Neural crest cell (in vitro differentiated cells): ENCODE measurements at regions not wholly inside any gene's neighbourhood (a gene's known extent, or its start where the extent isn't known, plus 50 kb on each side); places are given as distances from the start of the nearest gene placed in this dataset.

Source experiments
- DNase-seq: peaks from one replicate; pipeline ENCODE4 v3.0.0; 2021; ENCODE audit warnings: low read depth, mixed read lengths, low spot score
- H3K27ac Mint-ChIP-seq: one replicate; pipeline ENCODE4 v1.8.0; 2021; ENCODE audit warnings: mild to moderate bottlenecking, mixed read lengths; ENCODE audit not compliant: unreplicated experiment
- H3K27me3 Mint-ChIP-seq: 2 replicates; pipeline ENCODE4 v1.8.0; 2021; ENCODE audit warnings: low read depth, mild to moderate bottlenecking, mixed read lengths
- H3K36me3 Mint-ChIP-seq: 2 replicates; pipeline ENCODE4 v1.8.0; 2021; ENCODE audit warnings: low read depth, mild to moderate bottlenecking, mixed read lengths
- H3K4me1 Mint-ChIP-seq: 2 replicates; pipeline ENCODE4 v1.8.0; 2021; ENCODE audit warnings: mixed read lengths
- H3K4me3 Mint-ChIP-seq: one replicate; pipeline ENCODE4 v1.8.0; 2021; ENCODE audit warnings: mild to moderate bottlenecking, mixed read lengths
- H3K9me3 Mint-ChIP-seq: 2 replicates; pipeline ENCODE4 v1.8.0; 2021; ENCODE audit warnings: mixed read lengths
- CTCF ChIP-seq: fragments of 200-600 bp; sonication (generic); conservative IDR thresholded peaks from 2 replicates; pipeline ENCODE4 v1.5.0; 2021; ENCODE audit warnings: antibody characterized with exemption, mild to moderate bottlenecking

- no peak overlapping the region for H3K4me3 Mint-ChIP-seq
- no peaks in the 10 kb centered on the region for H3K36me3 Mint-ChIP-seq
- no peak overlapping the region for H3K27ac Mint-ChIP-seq
- peaks cover 9% of the 10 kb centered on the region for H3K9me3 Mint-ChIP-seq
- TF ChIP-seq CTCF = no peak
- no peaks in the 10 kb centered on the region for H3K27me3 Mint-ChIP-seq
- peaks cover 24% of the 10 kb centered on the region for H3K4me1 Mint-ChIP-seq
- DNase-seq = no peak
Measured at GRCh38 chr2:217638533-217638932, 364.3 kb downstream of the TNS1 start.

GRCh38 chr2:217638031-217638430 is 364.8 kb downstream of the TNS1 start:
- Mint-ChIP-seq H3K9me3 (peaks cover 9% of the 10 kb centered on the region), H3K36me3 (no peaks in the 10 kb centered on the region), H3K27ac (no peak overlapping the region), H3K4me3 (no peak overlapping the region), H3K4me1 (peaks cover 24% of the 10 kb centered on the region), H3K27me3 (no peaks in the 10 kb centered on the region)
- no peak for TF ChIP-seq CTCF
- DNase-seq = no peak

GRCh38 chr2:217636991-217637561 is 365.7 kb downstream of the TNS1 start:
- Mint-ChIP-seq H3K4me1 (peaks cover 24% of the 10 kb centered on the region), H3K36me3 (no peaks in the 10 kb centered on the region), H3K27ac (no peak overlapping the region), H3K4me3 (no peak overlapping the region), H3K9me3 (peaks cover 9% of the 10 kb centered on the region), H3K27me3 (no peaks in the 10 kb centered on the region)
- peak; percentile 4 for DNase-seq
- no peak for TF ChIP-seq CTCF

GRCh38 chr2:217636578-217636977 is 366.2 kb downstream of the TNS1 start:
- Mint-ChIP-seq H3K27me3 (no peaks in the 10 kb centered on the region), H3K36me3 (no peaks in the 10 kb centered on the region), H3K4me1 (peaks cover 25% of the 10 kb centered on the region), H3K4me3 (no peak overlapping the region), H3K27ac (no peak overlapping the region), H3K9me3 (peaks cover 7% of the 10 kb centered on the region)
- no peak for TF ChIP-seq CTCF
- DNase-seq = no peak

- DNase-seq = no peak
- H3K36me3 Mint-ChIP-seq = no peaks in the 10 kb centered on the region
- H3K4me1 Mint-ChIP-seq = peaks cover 35% of the 10 kb centered on the region
- H3K27ac Mint-ChIP-seq = no peak overlapping the region
- no peak overlapping the region for H3K4me3 Mint-ChIP-seq
- no peak for TF ChIP-seq CTCF
- H3K9me3 Mint-ChIP-seq = peaks cover 6% of the 10 kb centered on the region
- no peaks in the 10 kb centered on the region for H3K27me3 Mint-ChIP-seq
Measured at GRCh38 chr2:217634871-217635270, 367.9 kb downstream of the TNS1 start.
